Epithelial cell of esophagus (primary cell): ENCODE measurements at regions not wholly inside any gene's neighbourhood (a gene's known extent, or its start where the extent isn't known, plus 50 kb on each side); places are given as distances from the start of the nearest gene placed in this dataset.

Source experiments
- DNase-seq: peaks from one replicate; pipeline ENCODE4 v3.0.0; 2010; ENCODE audit warnings: low read depth
- H3K4me3 ChIP-seq: 2 replicates; pipeline ENCODE4 v1.5.1; 2011; ENCODE audit warnings: mild to moderate bottlenecking, low read length, control low read depth
- CTCF ChIP-seq: IDR thresholded peaks from 2 replicates; pipeline ENCODE4 v1.5.1; 2011; ENCODE audit warnings: low read depth, mild to moderate bottlenecking, low read length, control low read depth, inconsistent platforms; ENCODE audit not compliant: insufficient read depth; ENCODE audit errors: missing control alignments

- no peak overlapping the region for H3K4me3 ChIP-seq
- DNase-seq: peak; percentile 39
- TF ChIP-seq CTCF: no peak
Measured at GRCh38 chr3:64354221-64354620, 129.0 kb upstream of the PRICKLE2 start.

- no peak for DNase-seq
- no peak overlapping the region for H3K4me3 ChIP-seq
- TF ChIP-seq CTCF: no peak
Measured at GRCh38 chr3:64353226-64353625, 128.0 kb upstream of the PRICKLE2 start.

- DNase-seq: no peak
- no peak overlapping the region for H3K4me3 ChIP-seq
- no peak for TF ChIP-seq CTCF
Measured at GRCh38 chr3:64352639-64352992, 127.3 kb upstream of the PRICKLE2 start.

- TF ChIP-seq CTCF: no peak
- H3K4me3 ChIP-seq: no peak overlapping the region
- DNase-seq: peak; percentile 91
Measured at GRCh38 chr3:64351713-64352638, 126.7 kb upstream of the PRICKLE2 start.

- no peak for TF ChIP-seq CTCF
- no peak overlapping the region for H3K4me3 ChIP-seq
- DNase-seq: no peak
Measured at GRCh38 chr3:64349551-64349950, 124.3 kb upstream of the PRICKLE2 start.

GRCh38 chr3:64345371-64345770 lies 120.1 kb upstream of the PRICKLE2 start:
- no peak for TF ChIP-seq CTCF
- no peak overlapping the region for H3K4me3 ChIP-seq
- DNase-seq: peak; percentile 60
